ENCODE measurements at regions not wholly inside any gene's neighbourhood (a gene's known extent, or its start where the extent isn't known, plus 50 kb on each side); places are given as distances from the start of the nearest gene placed in this dataset.
"Not testable (repeated sequence)": the region's sequence is repeated elsewhere in the genome, so short reads cannot be mapped to it uniquely, and the experiment has no call there.

DNA sequence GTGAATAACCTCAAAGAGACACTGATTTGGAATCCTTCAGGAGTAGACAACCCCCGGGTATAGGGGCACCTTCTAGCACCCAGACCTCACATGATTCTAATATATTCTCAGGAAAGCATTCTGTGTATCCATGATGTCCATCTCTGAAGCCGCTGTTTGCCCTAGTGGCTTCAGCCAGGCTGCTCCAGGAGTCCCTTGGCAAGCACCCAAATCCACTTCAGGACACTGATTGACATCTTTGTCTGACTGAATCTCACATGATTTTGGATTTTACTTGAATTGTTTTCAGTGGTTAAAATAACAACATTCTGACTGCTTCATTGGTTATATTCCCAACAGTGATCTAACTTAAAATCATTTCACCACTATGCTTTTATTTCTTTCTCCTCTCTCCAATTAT is 390.5 kb upstream of the CLEC14A start:
- intact Hi-C loops (cut with DNase I), result no loop called here
- ATAC-seq (ENCODE audit: poor library complexity) (no peak), DNase-seq (no peak)

DNA sequence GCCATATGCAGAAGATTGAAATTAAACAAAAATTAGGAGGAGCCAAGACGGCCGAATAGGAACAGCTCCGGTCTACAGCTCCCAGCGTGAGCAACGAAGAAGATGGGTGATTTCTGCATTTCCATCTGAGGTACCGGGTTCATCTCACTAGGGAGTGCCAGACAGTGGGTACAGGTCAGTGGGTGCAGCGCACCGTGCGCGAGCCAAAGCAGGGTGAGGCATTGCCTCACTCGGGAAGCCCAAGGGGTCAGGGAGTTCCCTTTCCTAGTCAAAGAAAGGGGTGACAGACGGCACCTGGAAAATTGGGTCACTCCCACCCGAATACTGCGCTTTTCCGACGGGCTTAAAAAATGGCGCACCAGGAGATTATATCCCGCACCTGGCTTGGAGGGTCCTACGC is 379.0 kb upstream of the CLEC14A start:
- intact Hi-C loops (cut with DNase I); DNase-seq; ATAC-seq (ENCODE audit: poor library complexity): not testable (repeated sequence)

DNA sequence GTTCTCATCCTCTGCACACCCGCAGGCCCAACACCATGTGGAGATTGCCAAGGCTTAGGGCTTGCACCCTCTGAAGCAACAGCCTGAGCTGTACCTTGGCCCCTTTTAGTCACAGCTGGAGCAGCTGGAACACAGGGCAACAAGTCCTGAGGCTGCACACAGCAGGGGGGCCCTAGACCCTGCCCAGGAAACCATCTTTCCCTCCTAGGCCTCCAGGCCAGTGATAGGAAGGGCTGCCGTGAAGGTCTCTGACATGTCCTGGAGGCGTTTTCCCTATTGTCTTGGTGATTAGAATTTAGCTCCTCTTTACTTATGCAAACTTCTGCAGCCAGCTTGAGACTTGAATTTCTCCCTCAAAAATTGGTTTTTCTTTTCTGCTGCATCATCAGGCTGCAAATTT is 373.5 kb upstream of the CLEC14A start:
- intact Hi-C loops (cut with DNase I), result no loop called here
- ATAC-seq (ENCODE audit: poor library complexity) (no peak), DNase-seq (no peak)

DNA sequence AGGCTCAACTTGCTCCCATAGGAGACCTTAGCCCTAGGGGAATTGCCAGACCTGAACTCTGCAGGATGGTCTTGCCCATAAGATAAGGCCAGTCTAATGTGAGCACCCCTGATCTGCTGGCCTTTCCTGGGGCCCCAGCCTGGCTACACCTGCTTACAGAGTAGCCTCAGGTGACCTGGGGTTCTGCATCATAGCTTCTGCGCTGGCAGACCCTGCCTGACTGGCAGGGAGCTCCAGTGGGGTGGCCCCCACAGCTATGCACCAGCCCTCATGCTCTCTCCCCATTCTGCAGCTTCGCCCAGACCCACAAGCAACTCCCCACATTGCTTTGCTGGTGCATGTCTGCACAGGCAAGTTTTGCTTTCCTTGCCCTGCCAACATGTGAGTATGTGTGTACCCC is 371.3 kb upstream of the CLEC14A start:
- DNase-seq (no peak), ATAC-seq (ENCODE audit: poor library complexity) (no peak)
- intact Hi-C loops (cut with DNase I), result no loop called here

DNA sequence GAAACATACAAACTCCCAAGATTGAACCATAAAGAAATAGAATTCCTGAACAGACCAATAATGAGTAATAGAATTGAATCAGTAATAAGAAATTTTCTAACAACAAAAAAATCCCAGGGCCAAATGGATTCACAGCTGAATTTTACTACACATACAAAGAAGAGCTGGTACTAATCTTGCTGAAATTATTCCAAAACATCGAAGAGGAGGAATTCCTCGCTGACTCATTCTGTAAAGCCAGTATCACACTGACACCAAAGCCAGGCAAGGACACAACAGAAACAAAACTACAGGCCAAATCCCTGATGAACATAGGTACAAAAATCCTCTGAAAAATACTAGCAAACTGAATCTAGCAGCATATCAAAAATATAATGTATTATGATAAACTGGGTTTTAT is 367.8 kb upstream of the CLEC14A start:
- ATAC-seq (ENCODE audit: poor library complexity), result no peak
- intact Hi-C loops (cut with DNase I), result no loop called here
- DNase-seq, result no peak

DNA sequence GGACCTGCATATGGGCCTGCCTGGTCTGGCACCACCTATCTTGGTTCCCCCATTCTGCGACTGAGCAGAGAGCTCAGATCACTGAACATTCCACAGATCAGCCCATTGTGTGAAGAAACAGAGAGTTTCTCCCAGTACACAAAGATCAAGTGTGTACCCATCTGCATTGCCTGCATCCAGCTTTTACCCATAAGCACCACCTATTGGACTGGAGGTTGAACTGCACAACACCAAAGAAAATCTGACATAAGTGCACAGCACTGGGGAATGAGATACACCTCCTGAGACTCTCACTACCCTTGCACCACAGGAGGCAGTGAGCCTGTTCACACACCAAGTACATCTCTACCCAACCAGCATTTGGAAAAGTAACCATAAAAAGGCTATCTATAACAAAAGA is 362.6 kb upstream of the CLEC14A start:
- ATAC-seq (ENCODE audit: poor library complexity) (no peak), DNase-seq (no peak)
- intact Hi-C loops (cut with DNase I), result no loop called here

DNA sequence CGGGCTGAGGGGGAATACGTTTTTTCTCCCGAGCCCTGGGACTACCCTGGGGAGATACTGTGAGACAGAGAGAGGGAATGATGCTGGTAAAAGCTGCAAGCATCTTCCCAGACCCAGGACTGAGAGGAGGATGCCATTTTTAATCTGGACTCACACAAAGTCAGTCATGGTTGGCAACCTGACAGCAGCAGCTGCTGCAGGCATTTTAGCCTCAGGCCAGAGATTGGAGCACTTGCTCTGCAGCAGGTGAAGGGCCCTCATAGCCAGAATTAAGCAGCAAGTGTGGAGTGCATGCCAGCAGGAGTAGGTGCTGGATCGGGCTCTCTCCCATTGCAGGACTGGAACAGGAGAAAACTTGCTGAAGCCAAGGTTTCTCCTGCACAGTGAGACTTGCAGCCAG is 361.1 kb upstream of the CLEC14A start:
- ATAC-seq (ENCODE audit: poor library complexity), result no peak
- no peak for DNase-seq
- intact Hi-C loops (cut with DNase I), result no loop called here

DNA sequence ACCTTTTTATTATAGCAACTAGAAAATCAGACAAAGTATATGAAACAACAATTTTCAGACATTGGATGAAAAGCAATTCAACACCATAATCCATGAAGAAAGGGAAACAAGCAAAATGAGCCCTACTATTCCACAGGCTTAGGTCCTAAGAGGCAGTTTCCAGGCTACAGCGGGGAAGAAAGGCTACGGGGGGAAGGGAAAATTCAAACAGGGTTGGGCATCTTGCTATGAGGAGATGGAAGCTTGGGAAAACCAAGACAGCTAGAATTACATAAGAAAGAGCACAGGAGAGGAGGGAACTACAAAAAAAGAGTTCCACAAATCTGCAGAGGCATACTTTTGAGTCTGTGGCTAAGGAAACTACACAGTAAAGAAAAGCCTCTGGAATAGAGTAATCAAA is 356.0 kb upstream of the CLEC14A start:
- no peak for ATAC-seq (ENCODE audit: poor library complexity)
- intact Hi-C loops (cut with DNase I), result no loop called here
- no peak for DNase-seq

DNA sequence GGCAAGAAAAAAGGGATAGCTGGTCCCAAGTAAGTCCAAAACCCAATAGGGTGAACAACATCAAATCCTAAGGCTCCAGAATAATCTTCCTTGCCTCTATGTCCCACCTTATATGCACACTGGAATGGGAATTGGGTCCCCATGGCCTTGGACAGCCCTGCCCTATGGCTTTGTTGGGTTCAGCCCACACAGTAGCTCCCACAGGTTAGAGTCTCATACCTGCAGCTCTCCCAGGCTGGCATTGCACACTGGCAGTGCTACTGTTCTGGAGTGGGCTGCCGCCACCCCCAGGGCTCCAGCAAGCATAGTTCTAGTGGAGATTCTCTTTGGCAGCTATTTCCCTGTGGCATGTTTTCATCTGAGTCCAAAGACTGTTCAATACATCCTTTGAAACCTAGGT is 352.4 kb upstream of the CLEC14A start:
- DNase-seq, result no peak
- no peak for ATAC-seq (ENCODE audit: poor library complexity)
- intact Hi-C loops (cut with DNase I), result no loop called here

DNA sequence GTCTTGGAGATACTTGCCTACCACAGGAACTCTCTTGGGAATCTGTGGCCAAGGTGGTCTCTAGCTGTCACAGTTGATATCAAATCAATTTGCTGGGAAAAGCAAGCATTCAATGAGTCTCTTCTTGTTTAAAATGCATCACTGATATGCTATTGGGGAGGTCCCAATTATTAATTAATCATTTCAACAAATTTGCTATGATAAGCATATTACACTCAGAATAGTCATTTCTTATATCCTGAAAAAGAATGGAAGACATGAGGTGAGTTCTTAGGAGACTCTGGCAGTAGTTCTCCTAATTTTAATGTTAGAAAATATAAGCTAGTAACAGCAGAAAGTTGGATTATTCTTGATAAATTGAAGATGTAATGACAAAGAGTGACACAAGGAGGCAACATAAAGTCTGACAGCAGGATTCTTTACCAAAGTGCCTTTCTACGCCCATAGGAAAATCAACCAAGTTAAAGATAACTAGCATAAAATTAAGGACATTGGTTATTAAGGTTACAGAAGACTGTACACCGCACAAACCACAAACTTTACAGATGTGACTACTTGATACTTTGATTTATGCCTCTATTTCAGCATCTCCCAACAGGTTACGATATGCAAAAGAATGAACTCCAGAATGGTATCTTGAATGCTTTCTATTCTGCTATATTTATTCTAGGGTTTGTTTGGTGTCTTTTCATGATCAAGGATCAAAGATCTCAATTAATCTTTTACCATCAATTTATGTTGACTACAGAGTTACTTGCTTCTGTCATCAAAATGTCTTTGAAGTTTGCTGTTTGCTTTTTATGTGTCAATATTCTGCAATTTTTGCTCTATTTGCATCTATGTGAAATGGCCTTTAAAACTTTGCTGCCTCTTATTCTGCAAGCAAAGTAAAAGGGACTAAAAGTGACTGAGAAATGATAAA is 349.6 kb upstream of the CLEC14A start:
- ATAC-seq (ENCODE audit: poor library complexity) (no peak), DNase-seq (no peak)
- intact Hi-C loops (cut with DNase I), result no loop called here

DNA sequence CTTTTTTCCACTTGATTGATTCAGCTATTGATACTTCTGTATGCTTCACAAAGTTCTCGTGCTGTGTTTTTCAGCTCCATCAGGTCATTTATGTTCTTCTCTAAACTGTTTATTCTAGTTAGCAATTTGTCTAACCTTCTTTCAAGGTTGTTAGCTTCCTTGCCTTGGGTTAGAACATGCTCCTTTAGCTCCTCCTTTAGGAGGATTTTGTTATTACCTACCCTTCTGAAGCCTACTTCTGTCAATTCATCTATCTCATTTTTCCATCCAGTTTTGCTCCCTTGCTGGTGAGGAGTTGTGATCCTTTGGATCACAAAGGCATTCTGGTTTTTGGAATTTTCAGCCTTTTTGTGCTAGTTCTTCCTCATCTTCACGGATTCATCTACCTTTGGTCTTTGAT is 344.7 kb upstream of the CLEC14A start:
- DNase-seq; intact Hi-C loops (cut with DNase I); ATAC-seq (ENCODE audit: poor library complexity): not testable (repeated sequence)

DNA sequence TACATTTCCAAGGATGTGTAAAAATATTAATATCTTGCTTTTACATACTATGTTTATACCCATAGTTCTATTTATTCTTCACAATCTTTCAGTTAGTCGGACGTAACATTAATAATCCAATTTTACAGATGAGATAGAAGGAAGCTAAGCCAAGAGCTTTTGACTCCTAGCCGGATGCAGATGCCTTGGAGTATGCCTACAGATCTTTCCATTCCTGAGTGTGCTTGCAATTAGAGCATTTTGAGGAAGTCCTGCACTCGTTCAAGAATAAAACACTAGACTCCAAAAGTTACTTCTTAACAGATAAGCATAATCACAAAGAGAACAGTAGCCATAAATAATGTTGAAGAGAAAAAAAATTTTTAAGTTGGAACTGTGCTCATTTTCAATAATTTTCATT is 337.6 kb upstream of the CLEC14A start:
- ATAC-seq (ENCODE audit: poor library complexity) (no peak), DNase-seq (no peak)

DNA sequence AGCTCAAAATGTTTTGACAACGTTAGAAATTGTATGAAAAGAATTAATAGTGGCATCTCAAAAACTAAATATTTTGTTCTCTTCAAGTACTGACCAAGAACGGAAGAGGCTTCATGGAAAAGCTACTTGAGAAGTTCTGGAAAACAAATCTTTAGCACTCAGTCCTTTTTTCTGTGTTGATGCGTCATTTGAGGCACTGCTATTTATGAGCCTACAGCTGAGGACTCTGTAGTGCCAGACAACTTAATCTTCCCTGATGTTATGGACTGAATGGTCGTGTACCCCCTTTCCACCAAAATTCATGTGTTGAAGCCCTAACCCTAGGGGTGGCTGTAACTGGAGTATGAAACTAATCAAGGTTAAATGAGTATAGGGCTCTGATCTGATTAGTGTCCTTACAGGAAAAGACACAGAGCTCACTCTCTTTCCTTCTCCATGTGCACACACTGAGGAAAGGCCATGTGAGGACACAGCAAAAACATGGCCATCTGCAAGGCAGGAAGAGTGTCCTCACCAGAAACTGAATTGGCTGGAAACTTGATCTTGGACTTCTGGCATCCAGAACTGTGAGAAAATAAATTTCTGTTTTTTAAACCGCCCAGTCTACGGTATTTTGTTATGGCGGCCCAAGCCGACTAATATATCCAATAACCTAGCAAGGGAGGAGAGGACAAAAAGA is 337.0 kb upstream of the CLEC14A start:
- ATAC-seq (ENCODE audit: poor library complexity) (peak; percentile 69), DNase-seq (no peak)
- intact Hi-C loops (cut with DNase I), result no loop called here

More for the DNA sequence above, 337.6 kb upstream of the CLEC14A start:
- intact Hi-C loops (cut with DNase I), result no loop called here

DNA sequence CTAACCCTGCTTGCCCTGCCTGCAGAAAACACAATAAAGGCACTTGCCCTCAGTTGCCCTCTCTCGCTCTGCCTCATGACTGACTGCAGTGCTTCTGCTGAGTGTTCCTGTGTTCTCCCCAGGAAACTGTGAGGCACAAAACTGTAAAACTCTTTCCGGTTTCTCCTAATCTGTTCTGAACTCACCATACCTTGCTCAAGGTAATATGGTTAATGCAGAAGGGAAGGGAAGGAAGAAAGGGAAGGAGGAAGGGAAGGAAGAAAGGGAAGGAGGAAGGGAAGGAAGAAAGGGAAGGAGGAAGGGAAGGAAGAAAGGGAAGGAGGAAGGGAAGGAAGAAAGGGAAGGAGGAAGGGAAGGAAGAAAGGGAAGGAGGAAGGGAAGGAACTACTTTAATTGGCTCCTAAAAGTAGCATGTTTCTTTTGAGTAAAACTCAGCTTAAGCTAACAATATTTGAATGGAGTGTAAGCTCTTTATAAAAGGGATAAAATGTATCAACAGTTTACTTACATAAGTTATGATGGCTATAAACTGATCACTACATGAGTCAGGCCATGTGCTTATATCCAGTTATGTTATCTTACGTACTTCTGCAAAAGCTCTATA is 334.0 kb upstream of the CLEC14A start:
- intact Hi-C loops (cut with DNase I), result no loop called here
- DNase-seq (no peak), ATAC-seq (ENCODE audit: poor library complexity) (no peak)

DNA sequence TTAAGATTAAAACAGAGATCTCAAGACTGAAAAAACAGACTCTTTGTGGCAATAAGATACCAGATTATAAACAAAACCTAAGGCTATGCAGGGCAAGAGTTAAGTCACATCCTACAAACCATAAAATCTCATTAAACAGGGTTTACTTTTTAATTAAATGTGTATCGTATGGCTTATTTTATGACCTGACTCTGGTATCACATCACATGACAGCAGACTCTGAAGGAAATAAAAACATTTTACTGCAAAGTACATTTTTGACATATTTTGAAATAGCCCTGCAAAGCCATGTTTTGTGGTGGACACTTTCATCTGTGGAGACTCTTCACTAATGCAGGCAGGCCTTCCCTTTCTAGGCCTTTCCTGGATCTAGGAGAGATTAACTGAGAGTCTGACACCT is 327.6 kb upstream of the CLEC14A start:
- ATAC-seq (ENCODE audit: poor library complexity) (no peak), DNase-seq (no peak)
- intact Hi-C loops (cut with DNase I), result no loop called here

DNA sequence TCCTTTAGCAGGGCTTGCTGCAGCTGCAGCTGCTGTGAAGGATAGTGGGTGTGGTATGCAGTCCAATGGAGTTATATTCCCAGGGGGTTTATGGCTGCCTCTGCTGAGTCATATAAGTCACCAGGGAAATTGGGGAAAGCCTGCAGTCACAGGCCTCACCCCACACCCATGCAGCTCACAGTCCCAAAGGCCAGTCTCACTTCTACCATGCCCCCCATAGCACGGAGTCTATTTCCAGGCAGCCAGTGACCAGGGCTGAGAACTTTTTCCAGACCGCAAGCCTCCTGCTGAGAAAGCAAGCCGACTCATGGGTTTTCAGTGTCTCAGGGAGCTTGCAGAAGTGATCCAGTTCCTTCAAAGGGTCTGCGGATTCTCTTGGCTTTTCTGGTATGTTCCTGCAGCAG is 322.4 kb upstream of the CLEC14A start:
- intact Hi-C loops (cut with DNase I), result no loop called here
- no peak for DNase-seq

DNA sequence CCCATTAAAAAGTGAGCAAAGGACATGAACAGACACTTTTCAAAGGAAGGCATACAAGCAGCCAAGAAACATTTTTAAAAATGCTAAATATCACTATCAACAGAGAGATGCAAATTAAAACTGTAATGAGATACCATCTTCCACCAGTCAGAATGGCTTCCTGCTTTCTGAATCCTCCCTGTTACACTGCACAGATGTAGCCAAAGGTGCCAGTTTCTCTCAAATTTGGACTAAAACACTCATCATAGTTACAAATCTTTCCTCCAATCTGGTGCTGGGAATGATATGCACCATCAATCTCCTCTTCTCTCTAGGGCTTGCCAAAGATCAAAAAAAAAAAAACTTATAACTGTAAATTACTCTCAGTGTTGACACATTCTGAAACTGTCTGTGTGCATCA is 311.8 kb upstream of the CLEC14A start:
- DNase-seq (no peak), ATAC-seq (ENCODE audit: poor library complexity) (no peak)
- intact Hi-C loops (cut with DNase I), result no loop called here

More for the DNA sequence above, 322.4 kb upstream of the CLEC14A start:
- ATAC-seq (ENCODE audit: poor library complexity), result no peak

DNA sequence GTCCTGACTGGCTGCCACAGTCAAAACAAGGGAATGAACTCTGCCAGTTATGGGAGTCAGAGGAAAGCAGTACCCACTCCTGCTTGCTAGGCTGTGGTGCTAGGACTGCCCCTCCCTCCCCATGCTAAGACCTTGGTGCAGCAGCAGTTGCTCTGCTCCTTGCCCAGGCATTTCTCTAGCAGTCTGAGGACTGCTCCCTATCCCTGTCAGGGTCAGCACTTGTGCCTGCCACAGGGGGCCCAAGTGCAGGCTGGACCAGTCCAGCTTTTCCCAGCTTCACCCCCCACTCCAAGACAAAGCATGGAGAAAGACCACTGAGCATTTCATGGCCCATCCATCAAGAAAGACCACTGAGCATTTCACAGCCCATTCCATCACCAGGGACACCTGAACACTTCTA is 305.8 kb upstream of the CLEC14A start:
- ATAC-seq (ENCODE audit: poor library complexity), result no peak
- intact Hi-C loops (cut with DNase I), result no loop called here
- no peak for DNase-seq

DNA sequence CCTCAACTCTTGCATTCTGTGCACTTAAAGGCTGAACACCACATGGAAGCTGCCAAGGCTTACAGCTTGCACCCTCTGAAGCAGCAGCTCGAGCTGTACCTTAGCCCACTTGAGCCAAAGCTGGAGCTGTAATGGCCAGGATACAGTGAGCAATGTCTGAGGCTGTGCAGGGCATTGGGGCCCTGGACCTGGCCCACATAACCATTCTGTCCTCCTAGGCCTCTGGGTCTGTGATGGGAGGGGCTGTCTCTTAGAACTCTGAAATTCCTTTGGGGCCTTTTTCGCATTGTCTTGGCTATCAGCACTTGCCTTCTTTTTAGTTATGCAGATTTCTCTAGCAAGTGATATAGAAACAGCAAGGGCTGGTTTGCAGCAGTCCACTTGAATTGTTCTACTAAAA is 303.8 kb upstream of the CLEC14A start:
- ATAC-seq (ENCODE audit: poor library complexity) (no peak), DNase-seq (no peak)
- intact Hi-C loops (cut with DNase I), result no loop called here

DNA sequence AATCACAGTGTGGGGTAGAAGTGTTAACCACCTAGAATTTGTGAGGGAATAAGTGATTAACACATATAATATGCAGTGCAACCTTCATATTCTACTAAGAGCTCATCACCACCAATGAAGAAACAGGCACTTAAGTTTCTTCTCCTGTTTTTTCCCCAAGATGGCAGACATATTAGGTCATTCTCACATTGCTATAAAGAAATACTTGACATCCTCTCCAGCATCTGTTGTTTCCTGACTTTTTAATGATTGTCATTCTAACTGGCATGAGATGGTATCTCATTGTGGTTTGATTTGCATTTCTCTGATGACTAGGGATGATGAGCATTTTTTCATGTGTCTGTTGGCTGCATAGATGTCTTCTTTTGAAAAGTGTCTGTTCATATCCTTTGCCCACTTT is 301.5 kb upstream of the CLEC14A start:
- DNase-seq; intact Hi-C loops (cut with DNase I); ATAC-seq (ENCODE audit: poor library complexity): not testable (repeated sequence)
